ENCODE measurements at regions not wholly inside any gene's neighbourhood (a gene's known extent, or its start where the extent isn't known, plus 50 kb on each side); places are given as distances from the start of the nearest gene placed in this dataset.
A peak's percentile ranks its signal among the peaks of the same experiment; 100 is the strongest.

DNA sequence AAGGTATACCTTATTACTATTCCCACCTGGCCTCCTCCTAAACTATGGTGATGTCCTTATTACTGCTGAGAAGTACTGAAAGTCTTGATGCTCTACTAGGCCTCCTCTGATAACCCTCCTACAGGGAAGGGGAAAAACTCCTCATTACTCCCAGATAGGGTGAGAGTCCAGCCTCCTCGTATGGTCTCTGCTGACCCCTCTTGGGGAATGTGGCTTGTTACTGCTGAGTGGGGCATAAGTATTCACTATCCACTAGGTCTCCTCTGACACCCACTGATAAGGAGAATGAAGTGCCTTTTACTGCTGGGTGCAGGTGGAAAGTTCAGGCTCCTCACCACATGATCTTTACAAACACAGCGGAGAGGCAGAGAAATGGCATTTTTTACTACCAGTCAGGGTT lies 222.9 kb downstream of the CHRM2 start:
- Histone ChIP-seq H3K9ac (no peak overlapping the region), H4K20me1 (ENCODE audit: insufficient read depth) (no peaks in the 10 kb centered on the region), H3K4me2 (no peak overlapping the region), H3K27me3 (ENCODE audit: insufficient read depth) (no peaks in the 10 kb centered on the region), H3K79me2 (ENCODE audit: insufficient read depth) (no peaks in the 10 kb centered on the region), H3K9me2 (no peaks in the 10 kb centered on the region), H3F3A (replicated peaks; ENCODE audit: insufficient read depth) (no peaks in the 10 kb centered on the region), H3K27ac (ENCODE audit: low read depth in 2 of 2, low read length in 1 of 2) (no peak overlapping the region), H3K36me3 (replicated peaks in 1 of 2; ENCODE audit: control insufficient read depth in 1 of 2, insufficient read depth in 2 of 2, low read length in 1 of 2) (no peaks in the 10 kb centered on the region), H2AFZ (ENCODE audit: low read depth) (no peak overlapping the region), H3K4me1 (ENCODE audit: control insufficient read depth in 1 of 2, insufficient read depth in 2 of 2, low read depth in 1 of 2, low read length in 1 of 2) (no peaks in the 10 kb centered on the region), H3K4me3 (ENCODE audit: low read depth in 2 of 2, low read length in 1 of 2) (no peak overlapping the region), H3K9me3 (no peaks in the 10 kb centered on the region)
- ChIA-PET POLR2A (no interaction called here), CTCF (interaction anchor here (0.8 kb wide), 1 partner anchor 10 kb away, joined by 3 read pairs; no protein-coding TSS in a partner anchor)
- 36% methylated on average over 2 of the region's 2 CpGs for WGBS (ENCODE audit: low lambda C conversion rate)
- peak; percentile 56 for DNase-seq
- TF ChIP-seq RAD21 (IDR thresholded peaks at IDR 0.05; ENCODE audit: low read length) (peak; percentile 76), SMC3 (IDR thresholded peaks at IDR 0.05; ENCODE audit: low read depth, low read length) (peak; percentile 33; the same call in 1 of the 2 replicates), RXRA (IDR thresholded peaks at IDR 0.05; ENCODE audit: borderline replicate concordance, low read depth) (no peak), ELF1 (IDR thresholded peaks at IDR 0.05) (no peak)
- TF ChIP-seq, protein P1, sequence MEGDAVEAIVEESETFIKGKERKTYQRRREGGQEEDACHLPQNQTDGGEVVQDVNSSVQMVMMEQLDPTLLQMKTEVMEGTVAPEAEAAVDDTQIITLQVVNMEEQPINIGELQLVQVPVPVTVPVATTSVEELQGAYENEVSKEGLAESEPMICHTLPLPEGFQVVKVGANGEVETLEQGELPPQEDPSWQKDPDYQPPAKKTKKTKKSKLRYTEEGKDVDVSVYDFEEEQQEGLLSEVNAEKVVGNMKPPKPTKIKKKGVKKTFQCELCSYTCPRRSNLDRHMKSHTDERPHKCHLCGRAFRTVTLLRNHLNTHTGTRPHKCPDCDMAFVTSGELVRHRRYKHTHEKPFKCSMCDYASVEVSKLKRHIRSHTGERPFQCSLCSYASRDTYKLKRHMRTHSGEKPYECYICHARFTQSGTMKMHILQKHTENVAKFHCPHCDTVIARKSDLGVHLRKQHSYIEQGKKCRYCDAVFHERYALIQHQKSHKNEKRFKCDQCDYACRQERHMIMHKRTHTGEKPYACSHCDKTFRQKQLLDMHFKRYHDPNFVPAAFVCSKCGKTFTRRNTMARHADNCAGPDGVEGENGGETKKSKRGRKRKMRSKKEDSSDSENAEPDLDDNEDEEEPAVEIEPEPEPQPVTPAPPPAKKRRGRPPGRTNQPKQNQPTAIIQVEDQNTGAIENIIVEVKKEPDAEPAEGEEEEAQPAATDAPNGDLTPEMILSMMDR (IDR thresholded peaks at IDR 0.05) = peak; percentile 37; the same call in 1 of the 2 replicates
- TF ChIP-seq, protein P2, sequence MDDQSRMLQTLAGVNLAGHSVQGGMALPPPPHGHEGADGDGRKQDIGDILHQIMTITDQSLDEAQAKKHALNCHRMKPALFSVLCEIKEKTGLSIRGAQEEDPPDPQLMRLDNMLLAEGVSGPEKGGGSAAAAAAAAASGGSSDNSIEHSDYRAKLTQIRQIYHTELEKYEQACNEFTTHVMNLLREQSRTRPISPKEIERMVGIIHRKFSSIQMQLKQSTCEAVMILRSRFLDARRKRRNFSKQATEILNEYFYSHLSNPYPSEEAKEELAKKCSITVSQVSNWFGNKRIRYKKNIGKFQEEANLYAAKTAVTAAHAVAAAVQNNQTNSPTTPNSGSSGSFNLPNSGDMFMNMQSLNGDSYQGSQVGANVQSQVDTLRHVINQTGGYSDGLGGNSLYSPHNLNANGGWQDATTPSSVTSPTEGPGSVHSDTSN (IDR thresholded peaks at IDR 0.05) = no peak
- TF ChIP-seq, protein P3, sequence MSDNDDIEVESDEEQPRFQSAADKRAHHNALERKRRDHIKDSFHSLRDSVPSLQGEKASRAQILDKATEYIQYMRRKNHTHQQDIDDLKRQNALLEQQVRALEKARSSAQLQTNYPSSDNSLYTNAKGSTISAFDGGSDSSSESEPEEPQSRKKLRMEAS (IDR thresholded peaks at IDR 0.05; ENCODE audit: low read depth) = no peak

DNA sequence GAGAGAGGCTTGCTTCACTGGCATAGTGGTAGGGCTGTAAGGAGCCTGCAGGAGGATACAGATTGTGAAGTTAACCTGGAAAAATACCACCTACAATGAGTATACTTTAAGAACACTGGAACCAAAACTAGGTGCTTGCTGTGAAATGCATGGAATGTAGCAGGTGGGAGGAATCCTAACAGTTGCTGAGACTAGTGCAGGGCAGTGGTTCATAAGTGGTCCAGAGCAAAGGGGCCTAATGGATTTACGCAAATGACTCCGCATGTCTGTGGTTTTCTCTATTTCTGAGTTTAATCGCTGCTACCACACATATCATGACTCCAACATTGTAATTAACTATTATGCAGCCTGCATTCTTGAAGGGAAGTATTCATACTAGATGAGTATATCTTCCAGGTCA lies 218.4 kb downstream of the CHRM2 start:
- Histone ChIP-seq H3K4me1 (ENCODE audit: control insufficient read depth in 1 of 2, insufficient read depth in 2 of 2, low read depth in 1 of 2, low read length in 1 of 2) (peaks cover 0 to 6% of the 10 kb centered on the region in 2 experiments; a peak in 1 of 4 replicates), H2AFZ (ENCODE audit: low read depth) (no peak overlapping the region), H3K27me3 (ENCODE audit: insufficient read depth) (no peaks in the 10 kb centered on the region), H3K9me3 (no peaks in the 10 kb centered on the region), H3K27ac (ENCODE audit: low read depth in 2 of 2, low read length in 1 of 2) (no peak overlapping the region), H3K4me3 (ENCODE audit: low read depth in 2 of 2, low read length in 1 of 2) (no peak overlapping the region), H3F3A (replicated peaks; ENCODE audit: insufficient read depth) (no peaks in the 10 kb centered on the region), H4K20me1 (ENCODE audit: insufficient read depth) (no peaks in the 10 kb centered on the region), H3K9me2 (no peaks in the 10 kb centered on the region), H3K9ac (no peak overlapping the region), H3K79me2 (ENCODE audit: insufficient read depth) (no peaks in the 10 kb centered on the region), H3K4me2 (no peak overlapping the region), H3K36me3 (replicated peaks in 1 of 2; ENCODE audit: control insufficient read depth in 1 of 2, insufficient read depth in 2 of 2, low read length in 1 of 2) (no peaks in the 10 kb centered on the region)
- ChIA-PET POLR2A (no interaction called here), CTCF (no interaction called here)
- 84% methylated on average over 3 of the region's 3 CpGs for WGBS (ENCODE audit: low lambda C conversion rate)
- no peak for TF ChIP-seq RAD21 (IDR thresholded peaks at IDR 0.05; ENCODE audit: low read length)
- no peak for TF ChIP-seq NFIC (IDR thresholded peaks at IDR 0.05; ENCODE audit: borderline replicate concordance)
- no peak for TF ChIP-seq SMC3 (IDR thresholded peaks at IDR 0.05; ENCODE audit: low read depth, low read length)
- no peak for TF ChIP-seq TAF1 (IDR thresholded peaks at IDR 0.05; ENCODE audit: borderline replicate concordance, low read depth, low read length)
- TF ChIP-seq SIN3A (IDR thresholded peaks at IDR 0.05; ENCODE audit: borderline replicate concordance, low read depth, low read length) = no peak
- TF ChIP-seq, protein P4, sequence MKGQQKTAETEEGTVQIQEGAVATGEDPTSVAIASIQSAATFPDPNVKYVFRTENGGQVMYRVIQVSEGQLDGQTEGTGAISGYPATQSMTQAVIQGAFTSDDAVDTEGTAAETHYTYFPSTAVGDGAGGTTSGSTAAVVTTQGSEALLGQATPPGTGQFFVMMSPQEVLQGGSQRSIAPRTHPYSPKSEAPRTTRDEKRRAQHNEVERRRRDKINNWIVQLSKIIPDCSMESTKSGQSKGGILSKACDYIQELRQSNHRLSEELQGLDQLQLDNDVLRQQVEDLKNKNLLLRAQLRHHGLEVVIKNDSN (IDR thresholded peaks at IDR 0.05; ENCODE audit: borderline replicate concordance, low read depth) = no peak
- TF ChIP-seq MEF2A (IDR thresholded peaks at IDR 0.05; ENCODE audit: borderline replicate concordance, low read depth) = no peak
- no peak for TF ChIP-seq POLR2AphosphoS5 (IDR thresholded peaks at IDR 0.05; ENCODE audit: low read depth, low read length)
- no peak for TF ChIP-seq RFX5 (IDR thresholded peaks at IDR 0.05; ENCODE audit: low read length)
- TF ChIP-seq TEAD4 (IDR thresholded peaks at IDR 0.05; ENCODE audit: borderline replicate concordance, insufficient read depth) = no peak
- TF ChIP-seq EP300 (IDR thresholded peaks at IDR 0.05; ENCODE audit: borderline replicate concordance in 1 of 2, low read depth in 1 of 2, low read length in 1 of 2) = no peak
- no peak for TF ChIP-seq YY1 (IDR thresholded peaks at IDR 0.05; ENCODE audit: low read depth)
- DNase-seq = no peak
